ENCODE measurements at regions not wholly inside any gene's neighbourhood (a gene's known extent, or its start where the extent isn't known, plus 50 kb on each side); places are given as distances from the start of the nearest gene placed in this dataset.

DNA sequence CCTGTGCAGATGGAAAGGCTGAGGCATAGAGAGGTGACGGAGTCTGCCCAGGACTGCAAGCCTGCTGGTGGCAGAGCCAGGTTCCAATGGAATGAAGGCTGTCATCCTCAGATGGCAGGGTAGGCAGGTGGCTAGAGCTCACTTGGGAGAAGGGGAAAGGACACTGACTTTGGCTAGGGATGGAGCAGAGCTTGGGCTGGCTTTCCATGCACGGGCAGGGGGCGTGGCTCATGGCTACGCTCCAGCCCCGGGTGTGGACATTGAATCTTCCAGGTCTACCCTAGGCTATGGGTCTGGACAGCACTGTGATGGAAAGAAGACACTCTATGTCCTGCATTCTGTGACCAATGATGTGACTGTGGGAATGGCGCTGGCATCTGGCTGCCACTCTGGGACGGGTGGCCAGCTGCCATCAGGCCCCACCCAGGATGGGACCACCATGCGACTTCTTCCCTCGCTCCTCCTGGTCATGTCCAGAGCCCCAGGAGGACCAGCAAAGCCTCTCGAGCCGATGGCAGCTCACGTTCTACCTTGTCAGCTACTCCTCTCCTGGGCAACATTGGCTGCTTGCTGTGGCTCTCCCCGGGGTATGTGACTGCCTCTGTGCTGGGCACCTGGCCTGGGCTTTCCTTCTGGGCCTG is 398.7 kb downstream of the TMEM121 start (continued):
- TF ChIP-seq CTCF (conservative IDR thresholded peaks at IDR 0.05; ENCODE audit: low read depth in 2 of 2) (no peak), EZH2 (IDR thresholded peaks at IDR 0.05; ENCODE audit: low read depth, unreplicated experiment) (no peak), ZNF114 (CRISPR knock-in tag; IDR thresholded peaks at IDR 0.05) (no peak), JUNB (IDR thresholded peaks at IDR 0.05; ENCODE audit: unreplicated experiment) (no peak), POLR2AphosphoS5 (IDR thresholded peaks at IDR 0.05; ENCODE audit: low read depth) (no peak), CREB1 (CRISPR knock-in tag; IDR thresholded peaks at IDR 0.05; ENCODE audit: low read depth) (no peak)
- TF ChIP-seq, protein P1, sequence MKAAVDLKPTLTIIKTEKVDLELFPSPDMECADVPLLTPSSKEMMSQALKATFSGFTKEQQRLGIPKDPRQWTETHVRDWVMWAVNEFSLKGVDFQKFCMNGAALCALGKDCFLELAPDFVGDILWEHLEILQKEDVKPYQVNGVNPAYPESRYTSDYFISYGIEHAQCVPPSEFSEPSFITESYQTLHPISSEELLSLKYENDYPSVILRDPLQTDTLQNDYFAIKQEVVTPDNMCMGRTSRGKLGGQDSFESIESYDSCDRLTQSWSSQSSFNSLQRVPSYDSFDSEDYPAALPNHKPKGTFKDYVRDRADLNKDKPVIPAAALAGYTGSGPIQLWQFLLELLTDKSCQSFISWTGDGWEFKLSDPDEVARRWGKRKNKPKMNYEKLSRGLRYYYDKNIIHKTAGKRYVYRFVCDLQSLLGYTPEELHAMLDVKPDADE (IDR thresholded peaks at IDR 0.05): no peak

DNA sequence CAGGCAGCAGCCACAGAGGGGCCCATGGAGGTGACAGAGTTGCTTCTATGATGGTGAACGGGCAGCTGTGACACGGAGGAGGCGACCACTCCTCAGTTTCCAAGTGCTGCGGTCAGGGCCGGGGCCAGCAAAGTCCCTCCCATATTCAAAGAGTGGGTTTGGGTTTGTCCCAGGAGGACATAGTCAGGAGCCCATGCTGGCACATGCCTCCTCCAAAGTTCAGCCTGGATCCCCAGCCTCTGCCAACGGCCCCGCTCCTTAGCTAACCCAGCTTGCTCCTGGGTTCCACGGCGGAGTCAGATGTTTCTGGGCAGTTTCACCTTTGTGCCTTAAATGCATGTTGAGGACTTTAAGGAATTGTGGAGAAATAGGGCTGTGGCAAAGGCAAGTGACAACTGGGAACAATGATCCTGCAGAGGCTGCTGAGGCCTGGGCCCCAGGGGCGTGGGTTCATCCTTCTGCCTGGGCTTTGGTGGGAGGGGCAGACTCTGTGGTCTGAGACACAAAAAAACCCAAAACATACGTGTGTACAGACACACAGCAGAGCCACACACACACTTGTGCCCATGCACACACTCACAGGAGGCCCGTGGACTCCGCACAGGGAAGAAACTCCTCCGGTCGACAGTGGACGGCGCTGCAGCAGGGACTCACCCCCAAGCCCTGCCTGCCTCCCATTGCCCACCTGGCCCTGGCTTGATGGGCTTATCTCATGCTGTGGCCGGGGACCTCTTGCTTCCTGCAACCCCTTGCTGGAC is 399.4 kb downstream of the TMEM121 start:
- ATAC-seq: no peak
- peaks cover 93% of the 10 kb centered on the region for H3K9me3 Mint-ChIP-seq
- H3K79me2 ChIP-seq (replicated peaks; ENCODE audit: insufficient read depth): no peaks in the 10 kb centered on the region
- H3K4me1 ChIP-seq (ENCODE audit: insufficient read depth): no peaks in the 10 kb centered on the region
- H3K27ac ChIP-seq (ENCODE audit: low read depth): no peak overlapping the region
- no peaks in the 10 kb centered on the region for H4K20me1 ChIP-seq (replicated peaks; ENCODE audit: insufficient read depth)
- no peaks in the 10 kb centered on the region for H3K4me1 Mint-ChIP-seq
- H3K27me3 ChIP-seq (ENCODE audit: insufficient read depth): no peaks in the 10 kb centered on the region
- H3K36me3 ChIP-seq (ENCODE audit: insufficient read depth): no peaks in the 10 kb centered on the region
- no peak overlapping the region for H3K4me3 Mint-ChIP-seq
- H3F3A ChIP-seq (replicated peaks; ENCODE audit: low read depth): no peaks in the 10 kb centered on the region
- H2AFZ ChIP-seq: no peak overlapping the region
- peaks cover 30% of the 10 kb centered on the region for H3K36me3 Mint-ChIP-seq (ENCODE audit: low read depth)
- H3K4me3 ChIP-seq: no peak overlapping the region
- peaks cover 13% of the 10 kb centered on the region for H3K27me3 Mint-ChIP-seq (ENCODE audit: insufficient read depth, low read depth, poor library complexity)
- DNase-seq (ENCODE audit: low spot score): no peak
- H3K27ac Mint-ChIP-seq: no peak overlapping the region
- no peak overlapping the region for H3K4me2 ChIP-seq
- no peaks in the 10 kb centered on the region for H3K9me2 ChIP-seq (ENCODE audit: insufficient read depth)
- TF ChIP-seq CREB1 (CRISPR knock-in tag; IDR thresholded peaks at IDR 0.05; ENCODE audit: low read depth) (no peak), NANOG (IDR thresholded peaks at IDR 0.05; ENCODE audit: borderline replicate concordance) (no peak), STAT1 (IDR thresholded peaks at IDR 0.05; ENCODE audit: unreplicated experiment) (no peak), ZNF331 (CRISPR knock-in tag; IDR thresholded peaks at IDR 0.05; ENCODE audit: low read depth) (no peak)
- TF ChIP-seq, protein P2, sequence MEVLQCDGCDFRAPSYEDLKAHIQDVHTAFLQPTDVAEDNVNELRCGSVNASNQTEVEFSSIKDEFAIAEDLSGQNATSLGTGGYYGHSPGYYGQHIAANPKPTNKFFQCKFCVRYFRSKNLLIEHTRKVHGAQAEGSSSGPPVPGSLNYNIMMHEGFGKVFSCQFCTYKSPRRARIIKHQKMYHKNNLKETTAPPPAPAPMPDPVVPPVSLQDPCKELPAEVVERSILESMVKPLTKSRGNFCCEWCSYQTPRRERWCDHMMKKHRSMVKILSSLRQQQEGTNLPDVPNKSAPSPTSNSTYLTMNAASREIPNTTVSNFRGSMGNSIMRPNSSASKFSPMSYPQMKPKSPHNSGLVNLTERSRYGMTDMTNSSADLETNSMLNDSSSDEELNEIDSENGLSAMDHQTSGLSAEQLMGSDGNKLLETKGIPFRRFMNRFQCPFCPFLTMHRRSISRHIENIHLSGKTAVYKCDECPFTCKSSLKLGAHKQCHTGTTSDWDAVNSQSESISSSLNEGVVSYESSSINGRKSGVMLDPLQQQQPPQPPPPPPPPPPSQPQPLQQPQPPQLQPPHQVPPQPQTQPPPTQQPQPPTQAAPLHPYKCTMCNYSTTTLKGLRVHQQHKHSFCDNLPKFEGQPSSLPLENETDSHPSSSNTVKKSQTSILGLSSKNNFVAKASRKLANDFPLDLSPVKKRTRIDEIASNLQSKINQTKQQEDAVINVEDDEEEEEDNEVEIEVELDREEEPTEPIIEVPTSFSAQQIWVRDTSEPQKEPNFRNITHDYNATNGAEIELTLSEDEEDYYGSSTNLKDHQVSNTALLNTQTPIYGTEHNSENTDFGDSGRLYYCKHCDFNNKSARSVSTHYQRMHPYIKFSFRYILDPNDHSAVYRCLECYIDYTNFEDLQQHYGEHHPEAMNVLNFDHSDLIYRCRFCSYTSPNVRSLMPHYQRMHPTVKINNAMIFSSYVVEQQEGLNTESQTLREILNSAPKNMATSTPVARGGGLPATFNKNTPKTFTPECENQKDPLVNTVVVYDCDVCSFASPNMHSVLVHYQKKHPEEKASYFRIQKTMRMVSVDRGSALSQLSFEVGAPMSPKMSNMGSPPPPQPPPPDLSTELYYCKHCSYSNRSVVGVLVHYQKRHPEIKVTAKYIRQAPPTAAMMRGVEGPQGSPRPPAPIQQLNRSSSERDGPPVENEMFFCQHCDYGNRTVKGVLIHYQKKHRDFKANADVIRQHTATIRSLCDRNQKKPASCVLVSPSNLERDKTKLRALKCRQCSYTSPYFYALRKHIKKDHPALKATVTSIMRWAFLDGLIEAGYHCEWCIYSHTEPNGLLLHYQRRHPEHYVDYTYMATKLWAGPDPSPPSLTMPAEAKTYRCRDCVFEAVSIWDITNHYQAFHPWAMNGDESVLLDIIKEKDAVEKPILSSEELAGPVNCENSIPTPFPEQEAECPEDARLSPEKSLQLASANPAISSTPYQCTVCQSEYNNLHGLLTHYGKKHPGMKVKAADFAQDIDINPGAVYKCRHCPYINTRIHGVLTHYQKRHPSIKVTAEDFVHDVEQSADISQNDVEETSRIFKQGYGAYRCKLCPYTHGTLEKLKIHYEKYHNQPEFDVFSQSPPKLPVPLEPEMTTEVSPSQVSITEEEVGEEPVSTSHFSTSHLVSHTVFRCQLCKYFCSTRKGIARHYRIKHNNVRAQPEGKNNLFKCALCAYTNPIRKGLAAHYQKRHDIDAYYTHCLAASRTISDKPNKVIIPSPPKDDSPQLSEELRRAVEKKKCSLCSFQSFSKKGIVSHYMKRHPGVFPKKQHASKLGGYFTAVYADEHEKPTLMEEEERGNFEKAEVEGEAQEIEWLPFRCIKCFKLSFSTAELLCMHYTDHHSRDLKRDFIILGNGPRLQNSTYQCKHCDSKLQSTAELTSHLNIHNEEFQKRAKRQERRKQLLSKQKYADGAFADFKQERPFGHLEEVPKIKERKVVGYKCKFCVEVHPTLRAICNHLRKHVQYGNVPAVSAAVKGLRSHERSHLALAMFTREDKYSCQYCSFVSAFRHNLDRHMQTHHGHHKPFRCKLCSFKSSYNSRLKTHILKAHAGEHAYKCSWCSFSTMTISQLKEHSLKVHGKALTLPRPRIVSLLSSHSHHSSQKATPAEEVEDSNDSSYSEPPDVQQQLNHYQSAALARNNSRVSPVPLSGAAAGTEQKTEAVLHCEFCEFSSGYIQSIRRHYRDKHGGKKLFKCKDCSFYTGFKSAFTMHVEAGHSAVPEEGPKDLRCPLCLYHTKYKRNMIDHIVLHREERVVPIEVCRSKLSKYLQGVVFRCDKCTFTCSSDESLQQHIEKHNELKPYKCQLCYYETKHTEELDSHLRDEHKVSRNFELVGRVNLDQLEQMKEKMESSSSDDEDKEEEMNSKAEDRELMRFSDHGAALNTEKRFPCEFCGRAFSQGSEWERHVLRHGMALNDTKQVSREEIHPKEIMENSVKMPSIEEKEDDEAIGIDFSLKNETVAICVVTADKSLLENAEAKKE (CRISPR knock-in tag; IDR thresholded peaks at IDR 0.05): no peak
- TF ChIP-seq, protein P3, sequence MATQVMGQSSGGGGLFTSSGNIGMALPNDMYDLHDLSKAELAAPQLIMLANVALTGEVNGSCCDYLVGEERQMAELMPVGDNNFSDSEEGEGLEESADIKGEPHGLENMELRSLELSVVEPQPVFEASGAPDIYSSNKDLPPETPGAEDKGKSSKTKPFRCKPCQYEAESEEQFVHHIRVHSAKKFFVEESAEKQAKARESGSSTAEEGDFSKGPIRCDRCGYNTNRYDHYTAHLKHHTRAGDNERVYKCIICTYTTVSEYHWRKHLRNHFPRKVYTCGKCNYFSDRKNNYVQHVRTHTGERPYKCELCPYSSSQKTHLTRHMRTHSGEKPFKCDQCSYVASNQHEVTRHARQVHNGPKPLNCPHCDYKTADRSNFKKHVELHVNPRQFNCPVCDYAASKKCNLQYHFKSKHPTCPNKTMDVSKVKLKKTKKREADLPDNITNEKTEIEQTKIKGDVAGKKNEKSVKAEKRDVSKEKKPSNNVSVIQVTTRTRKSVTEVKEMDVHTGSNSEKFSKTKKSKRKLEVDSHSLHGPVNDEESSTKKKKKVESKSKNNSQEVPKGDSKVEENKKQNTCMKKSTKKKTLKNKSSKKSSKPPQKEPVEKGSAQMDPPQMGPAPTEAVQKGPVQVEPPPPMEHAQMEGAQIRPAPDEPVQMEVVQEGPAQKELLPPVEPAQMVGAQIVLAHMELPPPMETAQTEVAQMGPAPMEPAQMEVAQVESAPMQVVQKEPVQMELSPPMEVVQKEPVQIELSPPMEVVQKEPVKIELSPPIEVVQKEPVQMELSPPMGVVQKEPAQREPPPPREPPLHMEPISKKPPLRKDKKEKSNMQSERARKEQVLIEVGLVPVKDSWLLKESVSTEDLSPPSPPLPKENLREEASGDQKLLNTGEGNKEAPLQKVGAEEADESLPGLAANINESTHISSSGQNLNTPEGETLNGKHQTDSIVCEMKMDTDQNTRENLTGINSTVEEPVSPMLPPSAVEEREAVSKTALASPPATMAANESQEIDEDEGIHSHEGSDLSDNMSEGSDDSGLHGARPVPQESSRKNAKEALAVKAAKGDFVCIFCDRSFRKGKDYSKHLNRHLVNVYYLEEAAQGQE (IDR thresholded peaks at IDR 0.05; ENCODE audit: unreplicated experiment): no peak
